Spinal cord (tissue), 9 donors: ENCODE measurements at regions not wholly inside any gene's neighbourhood (a gene's known extent, or its start where the extent isn't known, plus 50 kb on each side); places are given as distances from the start of the nearest gene placed in this dataset.

Experiments
- DNase-seq, 6 donors: peaks; one replicate each; pipeline versions ENCODE4 v3.0.0 to v3.0.0-alpha.2; 2013 to 2015; ENCODE audit warnings: low spot score in 6 of 6, low read depth in 4 of 6
- H3K27ac ChIP-seq: one replicate; pipeline ENCODE4 v1.5.1; 2013; ENCODE audit warnings: low read depth, low read length, control low read depth
- H3K27me3 ChIP-seq: one replicate; pipeline ENCODE4 v1.6.1; 2013; ENCODE audit warnings: low read length; ENCODE audit not compliant: control insufficient read depth, insufficient read depth
- H3K36me3 ChIP-seq: one replicate; pipeline ENCODE4 v1.6.1; 2013; ENCODE audit warnings: low read length; ENCODE audit not compliant: control insufficient read depth, insufficient read depth
- H3K4me1 ChIP-seq: one replicate; pipeline ENCODE4 v1.6.1; 2013; ENCODE audit warnings: low read length; ENCODE audit not compliant: control insufficient read depth, insufficient read depth
- H3K4me3 ChIP-seq: one replicate; pipeline ENCODE4 v1.5.1; 2013; ENCODE audit warnings: low read depth, low read length, control low read depth
- H3K9me3 ChIP-seq: one replicate; pipeline ENCODE4 v1.6.1; 2013; ENCODE audit warnings: low read length; ENCODE audit not compliant: control insufficient read depth, insufficient read depth
- WGBS: methylation state at CpG from one replicate; pipeline ENCODE4 v1.1.5; 2013; ENCODE audit warnings: missing lambda C conversion rate; ENCODE audit not compliant: insufficient coverage; 5-methylcytosine and 5-hydroxymethylcytosine counted together
- donor health status: healthy.

DNA sequence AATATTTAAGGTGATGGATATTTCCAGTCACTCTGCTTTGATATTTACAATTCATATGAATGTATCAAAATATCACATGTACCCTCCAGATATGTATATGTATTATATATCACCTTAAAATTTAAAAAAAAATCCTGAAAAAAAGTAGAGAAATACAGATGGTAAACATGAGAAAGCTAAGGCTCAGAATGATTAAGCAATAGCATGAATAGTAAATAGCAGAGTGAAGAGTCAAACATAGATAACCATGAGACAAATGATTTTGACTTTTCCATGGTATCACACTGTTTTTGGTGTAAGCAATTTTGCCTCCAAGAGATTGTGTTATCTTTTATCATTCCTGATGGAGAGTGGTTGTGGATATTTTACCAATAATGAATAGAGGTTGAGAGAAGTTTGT lies 868.8 kb downstream of the CDH11 start:
- Histone ChIP-seq H3K27ac (no peak overlapping the region), H3K27me3 (no peaks in the 10 kb centered on the region), H3K36me3 (no peaks in the 10 kb centered on the region), H3K4me3 (no peak overlapping the region), H3K9me3 (no peaks in the 10 kb centered on the region), H3K4me1 (no peaks in the 10 kb centered on the region)
- DNase-seq, result no peak

DNA sequence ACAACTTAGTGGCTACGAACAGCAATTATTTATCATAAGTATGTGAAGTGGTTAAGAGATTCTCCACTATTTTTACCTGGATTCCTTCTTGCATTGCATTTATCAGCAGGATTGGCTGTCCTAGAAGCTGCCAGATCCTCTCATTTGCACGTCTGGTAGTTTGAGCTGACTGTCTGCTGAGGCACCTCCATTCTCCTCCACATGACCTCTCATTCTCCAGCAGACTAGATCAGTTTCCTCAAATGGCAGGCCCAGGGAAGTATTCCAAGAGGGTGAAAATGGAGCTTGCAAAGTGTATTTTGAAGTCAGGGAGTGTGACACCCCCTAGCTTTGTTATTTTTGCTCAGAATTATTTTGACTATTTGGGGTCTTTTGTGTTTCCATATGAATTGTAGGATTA lies 870.1 kb downstream of the CDH11 start:
- DNase-seq, result no peak
- Histone ChIP-seq H3K9me3 (no peaks in the 10 kb centered on the region), H3K4me1 (no peaks in the 10 kb centered on the region), H3K27me3 (no peaks in the 10 kb centered on the region), H3K4me3 (no peak overlapping the region), H3K36me3 (no peaks in the 10 kb centered on the region), H3K27ac (no peak overlapping the region)
- WGBS, result no CpG with 5 or more reads among the region's 2 CpGs

DNA sequence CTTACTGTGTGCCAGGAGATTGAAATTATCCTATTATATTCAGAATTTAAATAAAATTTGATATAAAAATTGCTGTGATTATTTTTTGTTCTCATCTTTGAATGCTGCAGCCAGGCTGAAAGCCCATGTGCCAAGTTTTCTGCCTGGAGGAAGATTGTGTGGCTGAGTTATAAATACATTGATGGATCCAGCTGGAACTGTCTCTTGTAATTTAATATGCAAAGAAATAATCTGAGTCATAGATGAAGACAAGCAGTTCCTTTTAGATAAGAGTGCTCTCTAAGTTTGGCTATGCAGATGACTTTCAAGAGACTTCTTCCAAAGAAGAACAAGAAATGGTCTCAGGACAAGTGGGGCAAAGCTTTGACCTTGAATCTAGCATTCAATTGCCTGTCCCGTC lies 871.0 kb downstream of the CDH11 start:
- Histone ChIP-seq H3K27me3 (no peaks in the 10 kb centered on the region), H3K27ac (no peak overlapping the region), H3K36me3 (no peaks in the 10 kb centered on the region), H3K9me3 (no peaks in the 10 kb centered on the region), H3K4me3 (no peak overlapping the region), H3K4me1 (no peaks in the 10 kb centered on the region)
- peak in 1 of 6 donors; percentile 64 for DNase-seq
- WGBS, result no CpG with 5 or more reads among the region's 1 CpG

DNA sequence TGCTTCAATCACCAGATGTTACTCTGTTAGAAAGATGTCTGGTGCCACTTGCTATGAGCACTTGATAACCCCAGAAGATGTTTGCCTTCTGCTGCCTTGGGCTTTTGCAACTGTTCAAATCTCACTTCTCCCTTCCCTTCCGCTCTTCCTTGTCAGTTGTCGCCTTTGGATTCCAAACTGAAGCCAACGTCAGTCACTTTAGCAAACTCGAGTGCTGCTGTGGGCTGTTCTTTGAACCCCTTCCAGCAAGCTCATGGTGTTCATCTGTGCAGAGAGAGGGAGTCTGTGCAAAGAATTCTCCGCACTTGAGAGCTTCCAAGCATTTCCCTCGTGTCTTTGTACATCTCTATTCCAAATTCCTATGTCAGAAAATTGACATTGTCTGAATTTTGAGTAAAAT lies 879.4 kb downstream of the CDH11 start:
- no peaks in the 10 kb centered on the region for H3K27me3 ChIP-seq
- no peak overlapping the region for H3K4me3 ChIP-seq
- H3K4me1 ChIP-seq, result no peaks in the 10 kb centered on the region
- DNase-seq, result peak in 3 of 6 donors; percentile 2 to 95 (median 61)
- H3K9me3 ChIP-seq, result no peaks in the 10 kb centered on the region
- WGBS, result 80% methylated on average over 4 of the region's 6 CpGs
- H3K27ac ChIP-seq, result no peak overlapping the region
- H3K36me3 ChIP-seq, result no peaks in the 10 kb centered on the region

GRCh38 chr16:64240586-64240985 lies 881.3 kb downstream of the CDH11 start:
- no peak overlapping the region for H3K4me3 ChIP-seq
- H3K27ac ChIP-seq, result no peak overlapping the region
- H3K27me3 ChIP-seq, result no peaks in the 10 kb centered on the region
- H3K36me3 ChIP-seq, result no peaks in the 10 kb centered on the region
- no peaks in the 10 kb centered on the region for H3K9me3 ChIP-seq
- DNase-seq, result no peak
- no peaks in the 10 kb centered on the region for H3K4me1 ChIP-seq

- Histone ChIP-seq H3K4me1 (peaks cover 5% of the 10 kb centered on the region), H3K9me3 (no peaks in the 10 kb centered on the region), H3K27me3 (no peaks in the 10 kb centered on the region), H3K27ac (no peak overlapping the region), H3K36me3 (no peaks in the 10 kb centered on the region), H3K4me3 (no peak overlapping the region)
- DNase-seq, result no peak
Observed at GRCh38 chr16:64238571-64238970, 883.3 kb downstream of the CDH11 start.

GRCh38 chr16:64236316-64236715 lies 885.5 kb downstream of the CDH11 start:
- Histone ChIP-seq H3K4me1 (peaks cover 5% of the 10 kb centered on the region), H3K27me3 (no peaks in the 10 kb centered on the region), H3K36me3 (no peaks in the 10 kb centered on the region), H3K9me3 (no peaks in the 10 kb centered on the region), H3K27ac (no peak overlapping the region), H3K4me3 (no peak overlapping the region)
- DNase-seq, result peak in 1 of 6 donors; percentile 78
- WGBS, result no CpG with 5 or more reads among the region's 3 CpGs

- no peaks in the 10 kb centered on the region for H3K36me3 ChIP-seq
- H3K9me3 ChIP-seq, result peaks cover 2% of the 10 kb centered on the region
- no peak for DNase-seq
- H3K4me1 ChIP-seq, result peaks cover 5% of the 10 kb centered on the region
- WGBS, result 75% methylated on average over 3 of the region's 3 CpGs
- H3K4me3 ChIP-seq, result no peak overlapping the region
- no peak overlapping the region for H3K27ac ChIP-seq
- no peaks in the 10 kb centered on the region for H3K27me3 ChIP-seq
Observed at GRCh38 chr16:64234200-64234599, 887.7 kb downstream of the CDH11 start.

- Histone ChIP-seq H3K9me3 (peaks cover 2% of the 10 kb centered on the region), H3K4me1 (no peaks in the 10 kb centered on the region), H3K36me3 (no peaks in the 10 kb centered on the region), H3K27me3 (no peaks in the 10 kb centered on the region), H3K27ac (no peak overlapping the region), H3K4me3 (no peak overlapping the region)
- no CpG with 5 or more reads among the region's 2 CpGs for WGBS
- no peak for DNase-seq
Observed at GRCh38 chr16:64225696-64226095, 896.2 kb downstream of the CDH11 start.

DNA sequence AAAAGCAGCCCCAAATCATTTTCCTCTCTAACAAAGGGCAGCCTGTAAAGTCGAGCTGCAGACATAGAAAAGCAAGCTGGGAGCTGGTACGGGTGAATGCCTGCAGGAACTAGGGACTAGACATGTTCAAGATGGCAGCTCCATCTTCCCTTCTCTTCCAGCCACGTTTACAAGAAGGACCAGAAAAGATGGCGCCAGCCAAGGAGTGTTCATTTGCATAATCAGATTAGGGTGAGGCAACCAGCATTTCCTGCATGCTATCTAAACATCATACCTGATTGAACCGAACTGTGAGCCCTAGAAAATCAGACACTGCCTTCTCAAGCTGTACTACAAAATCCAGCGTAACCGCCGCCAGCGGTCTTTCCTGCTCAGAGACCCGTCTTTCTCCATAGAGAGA lies 896.8 kb downstream of the CDH11 start:
- no peak overlapping the region for H3K27ac ChIP-seq
- H3K9me3 ChIP-seq, result peaks cover 2% of the 10 kb centered on the region
- no peaks in the 10 kb centered on the region for H3K4me1 ChIP-seq
- H3K36me3 ChIP-seq, result no peaks in the 10 kb centered on the region
- no peak for DNase-seq
- 87% methylated on average over 9 of the region's 10 CpGs for WGBS
- no peak overlapping the region for H3K4me3 ChIP-seq
- no peaks in the 10 kb centered on the region for H3K27me3 ChIP-seq
